ENCODE measurements at regions not wholly inside any gene's neighbourhood (a gene's known extent, or its start where the extent isn't known, plus 50 kb on each side); places are given as distances from the start of the nearest gene placed in this dataset.

- Histone ChIP-seq H3K4me2 (ENCODE audit: low read length) (no peak overlapping the region), H3K9me3 (ENCODE audit: control insufficient read depth in 1 of 2, insufficient read depth in 1 of 2, low read depth in 1 of 2, low read length in 2 of 2) (no peaks in the 10 kb centered on the region), H2AFZ (ENCODE audit: low read depth, low read length, poor library complexity, severe bottlenecking) (no peak overlapping the region), H3K27ac (ENCODE audit: low read depth, low read length) (no peak overlapping the region), H3K4me1 (ENCODE audit: control insufficient read depth in 1 of 2, insufficient read depth in 2 of 2, low read length in 2 of 2) (no peaks in the 10 kb centered on the region), H4K20me1 (ENCODE audit: insufficient read depth) (no peaks in the 10 kb centered on the region), H3K4me3 (replicated peaks in 1 of 2; ENCODE audit: low read depth in 1 of 2, low read length in 2 of 2) (no peak overlapping the region), H3K36me3 (ENCODE audit: control insufficient read depth in 1 of 2, insufficient read depth in 2 of 2, low read length in 2 of 2) (no peaks in the 10 kb centered on the region), H3K9me2 (ENCODE audit: insufficient read depth) (no peaks in the 10 kb centered on the region), H3K27me3 (ENCODE audit: insufficient read depth, low read length) (no peaks in the 10 kb centered on the region), H3K9ac (ENCODE audit: low read length) (no peak overlapping the region), H3K79me2 (ENCODE audit: insufficient read depth, low read length) (no peaks in the 10 kb centered on the region)
- BruUV-seq (replicated peaks), result no TSS peak
- POLR2A ChIA-PET, result interaction anchor here (0.9 kb wide), 1 partner anchor 145 kb away, joined by 3 read pairs; the partner anchor contains the start of gene STEAP3
- no peak for DNase-seq (ENCODE audit: low read depth, low spot score)
- RAD21 ChIA-PET (ENCODE audit: low non-redundant PET in 1 of 2, low total read pairs in 2 of 2, uncharacterized antibody in 2 of 2, unreplicated experiment in 2 of 2), result no interaction called here
- intact Hi-C loops (cut with micrococcal nuclease), result no loop called here
- ATAC-seq, result no peak
- CTCF ChIA-PET, result no interaction called here
- TF ChIP-seq, protein P1, sequence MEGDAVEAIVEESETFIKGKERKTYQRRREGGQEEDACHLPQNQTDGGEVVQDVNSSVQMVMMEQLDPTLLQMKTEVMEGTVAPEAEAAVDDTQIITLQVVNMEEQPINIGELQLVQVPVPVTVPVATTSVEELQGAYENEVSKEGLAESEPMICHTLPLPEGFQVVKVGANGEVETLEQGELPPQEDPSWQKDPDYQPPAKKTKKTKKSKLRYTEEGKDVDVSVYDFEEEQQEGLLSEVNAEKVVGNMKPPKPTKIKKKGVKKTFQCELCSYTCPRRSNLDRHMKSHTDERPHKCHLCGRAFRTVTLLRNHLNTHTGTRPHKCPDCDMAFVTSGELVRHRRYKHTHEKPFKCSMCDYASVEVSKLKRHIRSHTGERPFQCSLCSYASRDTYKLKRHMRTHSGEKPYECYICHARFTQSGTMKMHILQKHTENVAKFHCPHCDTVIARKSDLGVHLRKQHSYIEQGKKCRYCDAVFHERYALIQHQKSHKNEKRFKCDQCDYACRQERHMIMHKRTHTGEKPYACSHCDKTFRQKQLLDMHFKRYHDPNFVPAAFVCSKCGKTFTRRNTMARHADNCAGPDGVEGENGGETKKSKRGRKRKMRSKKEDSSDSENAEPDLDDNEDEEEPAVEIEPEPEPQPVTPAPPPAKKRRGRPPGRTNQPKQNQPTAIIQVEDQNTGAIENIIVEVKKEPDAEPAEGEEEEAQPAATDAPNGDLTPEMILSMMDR (IDR thresholded peaks at IDR 0.05 in 2 of 3, conservative IDR thresholded peaks at IDR 0.05 in 1 of 3; ENCODE audit: borderline replicate concordance in 1 of 3, insufficient read depth in 1 of 3, low read depth in 2 of 3, low read length in 2 of 3), result no peak
- TF ChIP-seq CBX3 (IDR thresholded peaks at IDR 0.05; ENCODE audit: low read depth) (no peak), FOSL1 (IDR thresholded peaks at IDR 0.05; ENCODE audit: low read depth) (no peak), EZH2 (IDR thresholded peaks at IDR 0.05) (no peak), SP1 (IDR thresholded peaks at IDR 0.05; ENCODE audit: low read depth) (no peak), SRF (IDR thresholded peaks at IDR 0.05; ENCODE audit: low read depth) (no peak), YY1 (IDR thresholded peaks at IDR 0.05; ENCODE audit: extremely low read depth, insufficient replicate concordance, low read depth, low read length) (no peak), EGR1 (IDR thresholded peaks at IDR 0.05; ENCODE audit: low read depth) (no peak), EZH2phosphoT487 (IDR thresholded peaks at IDR 0.05; ENCODE audit: borderline replicate concordance) (no peak), ZFX (IDR thresholded peaks at IDR 0.05) (no peak), ATF3 (IDR thresholded peaks at IDR 0.05) (no peak), ZNF274 (IDR thresholded peaks at IDR 0.05; ENCODE audit: low read depth, low read length) (no peak), POLR2AphosphoS5 (IDR thresholded peaks at IDR 0.05; ENCODE audit: low read depth, low read length) (no peak), SIN3A (IDR thresholded peaks at IDR 0.05; ENCODE audit: low read depth) (no peak), CEBPB (IDR thresholded peaks at IDR 0.05; ENCODE audit: low read depth) (no peak), JUND (IDR thresholded peaks at IDR 0.05) (no peak), TCF7L2 (IDR thresholded peaks at IDR 0.05; ENCODE audit: borderline replicate concordance, extremely low read depth, insufficient read depth, insufficient read length) (no peak), POLR2A (IDR thresholded peaks at IDR 0.05; ENCODE audit: borderline replicate concordance, extremely low read depth, insufficient read depth, insufficient read length) (no peak)
- TF ChIP-seq, protein P2, sequence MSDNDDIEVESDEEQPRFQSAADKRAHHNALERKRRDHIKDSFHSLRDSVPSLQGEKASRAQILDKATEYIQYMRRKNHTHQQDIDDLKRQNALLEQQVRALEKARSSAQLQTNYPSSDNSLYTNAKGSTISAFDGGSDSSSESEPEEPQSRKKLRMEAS (IDR thresholded peaks at IDR 0.05), result no peak
- TF ChIP-seq, protein P3, sequence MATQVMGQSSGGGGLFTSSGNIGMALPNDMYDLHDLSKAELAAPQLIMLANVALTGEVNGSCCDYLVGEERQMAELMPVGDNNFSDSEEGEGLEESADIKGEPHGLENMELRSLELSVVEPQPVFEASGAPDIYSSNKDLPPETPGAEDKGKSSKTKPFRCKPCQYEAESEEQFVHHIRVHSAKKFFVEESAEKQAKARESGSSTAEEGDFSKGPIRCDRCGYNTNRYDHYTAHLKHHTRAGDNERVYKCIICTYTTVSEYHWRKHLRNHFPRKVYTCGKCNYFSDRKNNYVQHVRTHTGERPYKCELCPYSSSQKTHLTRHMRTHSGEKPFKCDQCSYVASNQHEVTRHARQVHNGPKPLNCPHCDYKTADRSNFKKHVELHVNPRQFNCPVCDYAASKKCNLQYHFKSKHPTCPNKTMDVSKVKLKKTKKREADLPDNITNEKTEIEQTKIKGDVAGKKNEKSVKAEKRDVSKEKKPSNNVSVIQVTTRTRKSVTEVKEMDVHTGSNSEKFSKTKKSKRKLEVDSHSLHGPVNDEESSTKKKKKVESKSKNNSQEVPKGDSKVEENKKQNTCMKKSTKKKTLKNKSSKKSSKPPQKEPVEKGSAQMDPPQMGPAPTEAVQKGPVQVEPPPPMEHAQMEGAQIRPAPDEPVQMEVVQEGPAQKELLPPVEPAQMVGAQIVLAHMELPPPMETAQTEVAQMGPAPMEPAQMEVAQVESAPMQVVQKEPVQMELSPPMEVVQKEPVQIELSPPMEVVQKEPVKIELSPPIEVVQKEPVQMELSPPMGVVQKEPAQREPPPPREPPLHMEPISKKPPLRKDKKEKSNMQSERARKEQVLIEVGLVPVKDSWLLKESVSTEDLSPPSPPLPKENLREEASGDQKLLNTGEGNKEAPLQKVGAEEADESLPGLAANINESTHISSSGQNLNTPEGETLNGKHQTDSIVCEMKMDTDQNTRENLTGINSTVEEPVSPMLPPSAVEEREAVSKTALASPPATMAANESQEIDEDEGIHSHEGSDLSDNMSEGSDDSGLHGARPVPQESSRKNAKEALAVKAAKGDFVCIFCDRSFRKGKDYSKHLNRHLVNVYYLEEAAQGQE (IDR thresholded peaks at IDR 0.05; ENCODE audit: low read depth), result no peak
Measured at GRCh38 chr2:119078796-119079195, 79.8 kb downstream of the C1QL2 start.

All from HCT116 (cell line).